HG03196 (cell line): ENCODE measurements at regions not wholly inside any gene's neighbourhood (a gene's known extent, or its start where the extent isn't known, plus 50 kb on each side); places are given as distances from the start of the nearest gene placed in this dataset.

Experiments
- ATAC-seq: cut with Tn5 transposase; IDR thresholded peaks from one replicate; pipeline ENCODE4 v1.9.1; 2021; ENCODE audit not compliant: unreplicated experiment

DNA sequence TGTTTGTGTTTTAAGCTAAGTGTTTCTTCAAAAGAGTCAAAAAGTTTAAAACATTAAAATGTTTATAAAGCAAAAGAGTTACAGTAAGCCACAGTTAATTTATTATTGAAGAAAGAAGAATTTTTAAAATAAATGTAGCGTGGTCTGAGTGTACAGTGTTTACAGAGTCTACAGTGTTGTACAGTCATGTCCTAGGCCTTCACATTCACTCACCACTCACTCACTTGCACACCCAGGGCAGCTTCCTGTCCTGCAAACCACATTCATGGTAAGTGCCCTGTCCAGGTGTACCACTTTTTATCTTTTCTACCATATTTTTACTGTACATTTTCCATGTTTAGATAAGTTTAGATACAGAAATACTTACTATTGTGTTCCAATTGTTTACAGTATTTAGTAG, 239.7 kb upstream of the AGA start:
- ATAC-seq, result no peak

DNA sequence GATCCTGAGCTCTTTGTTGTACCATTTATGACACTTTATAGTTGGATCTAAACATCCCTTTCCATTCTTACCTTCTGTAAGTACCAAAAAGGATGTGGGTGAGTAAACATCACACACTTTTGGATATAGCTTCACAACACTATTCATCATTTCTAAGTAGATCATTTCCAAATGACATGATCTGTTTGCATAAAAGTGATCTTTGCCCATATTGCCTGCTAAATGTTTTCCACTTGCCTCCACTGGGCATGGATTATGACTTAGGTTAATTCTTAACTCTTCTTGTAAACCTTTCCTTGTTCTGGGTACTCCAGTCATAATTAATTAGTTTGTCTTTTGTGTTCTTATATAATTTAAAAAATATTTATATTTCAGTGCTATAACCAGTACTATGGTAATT, 244.9 kb upstream of the AGA start:
- ATAC-seq, result no peak

DNA sequence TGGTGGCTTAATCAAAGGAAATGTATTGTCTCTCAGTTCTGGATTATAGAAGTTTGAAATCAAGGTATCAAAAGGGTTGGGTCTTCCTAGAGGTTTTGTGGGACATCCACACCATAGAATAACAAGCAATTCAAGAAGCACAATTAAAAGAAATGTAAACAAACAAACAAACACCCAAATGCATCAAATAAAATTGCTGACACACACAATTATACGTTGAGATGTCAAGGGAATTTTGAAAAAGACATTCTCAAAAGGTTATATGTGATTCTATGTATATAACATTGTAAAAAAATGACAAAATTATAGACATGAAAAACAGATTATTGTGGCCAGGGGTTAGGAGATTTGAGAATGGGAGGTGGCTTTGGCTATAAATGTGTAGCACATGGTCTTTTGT, 250.7 kb upstream of the AGA start:
- no peak for ATAC-seq

DNA sequence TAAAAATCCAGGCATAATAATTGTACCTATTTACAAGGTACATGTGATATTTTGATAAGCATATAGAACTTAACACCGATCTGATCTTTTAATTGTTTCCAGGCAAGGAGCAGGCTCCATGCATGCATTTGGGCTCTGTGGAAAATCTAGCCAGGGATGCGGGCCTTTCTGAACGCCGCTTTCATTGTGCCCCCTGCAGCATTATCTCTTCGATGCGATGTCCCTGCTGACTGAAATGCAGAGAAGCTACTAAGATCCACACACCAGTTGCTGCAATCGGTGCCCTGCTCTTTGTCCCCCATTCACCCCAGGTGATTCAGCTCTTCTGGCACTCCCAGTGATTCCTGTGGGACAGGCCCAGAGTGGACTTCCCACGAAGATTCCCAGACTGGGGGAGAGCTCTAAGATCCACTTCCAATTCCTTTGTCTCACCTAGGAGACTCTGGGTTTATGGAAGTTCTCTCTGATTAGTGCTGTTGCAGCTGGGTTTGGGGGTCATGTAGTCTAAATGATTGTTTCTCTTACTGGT, 254.3 kb upstream of the AGA start:
- no peak for ATAC-seq

DNA sequence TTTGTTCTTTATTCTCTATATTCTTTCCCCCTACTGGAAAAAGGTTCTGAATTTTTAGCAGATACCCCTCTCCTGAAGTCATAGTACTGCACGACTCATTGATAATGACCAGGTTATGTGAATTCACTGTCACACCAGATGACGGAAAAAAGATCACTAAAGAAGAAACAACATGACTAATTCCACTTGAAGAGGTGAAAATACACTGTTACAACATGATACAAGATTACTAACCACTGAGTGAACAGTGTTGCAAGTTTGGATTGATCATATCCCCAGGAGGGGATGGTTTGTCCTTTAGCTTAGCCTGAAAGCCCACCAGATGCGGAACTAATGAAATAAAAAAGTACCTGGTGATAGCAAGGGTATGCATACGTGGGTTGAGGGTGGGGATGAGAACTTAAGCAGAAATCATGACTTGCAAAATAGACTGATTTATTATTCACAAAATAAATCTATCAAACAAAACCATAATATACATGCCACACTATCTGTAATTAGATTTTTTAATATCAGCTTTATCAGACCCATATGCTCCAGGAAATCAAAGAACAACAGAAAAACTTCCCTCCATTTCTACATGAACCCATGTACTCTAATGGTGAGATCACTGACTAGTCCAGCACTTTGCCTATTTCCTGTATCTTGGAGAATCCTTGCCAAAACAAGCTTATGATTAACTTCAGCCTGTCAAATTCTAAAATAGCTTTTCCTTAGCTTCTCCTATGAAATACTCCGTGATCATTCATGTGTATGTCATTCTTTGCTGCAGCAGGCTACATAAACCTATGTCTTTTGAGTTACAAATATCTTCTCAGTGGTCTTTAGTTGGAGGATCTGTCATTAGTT, 257.4 kb upstream of the AGA start:
- no peak for ATAC-seq

DNA sequence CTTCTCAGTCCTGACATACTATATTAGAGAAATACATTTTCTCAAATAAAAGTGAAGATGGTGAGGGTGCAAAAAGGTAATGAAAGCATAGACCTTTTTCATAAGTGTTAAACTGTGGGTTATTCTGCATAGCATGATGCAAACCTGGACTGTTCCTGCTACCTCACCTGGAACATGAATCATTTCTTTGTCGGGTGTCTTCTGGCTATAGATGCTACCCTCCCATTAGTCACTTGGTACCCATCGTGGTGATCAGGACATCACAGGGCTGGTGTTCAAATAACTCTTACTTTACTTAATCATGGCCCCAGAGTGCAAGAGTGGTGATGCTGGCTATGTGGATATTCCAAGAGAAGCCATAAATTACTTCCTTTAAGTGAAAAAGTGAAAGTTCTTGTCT, 264.7 kb upstream of the AGA start:
- no peak for ATAC-seq

DNA sequence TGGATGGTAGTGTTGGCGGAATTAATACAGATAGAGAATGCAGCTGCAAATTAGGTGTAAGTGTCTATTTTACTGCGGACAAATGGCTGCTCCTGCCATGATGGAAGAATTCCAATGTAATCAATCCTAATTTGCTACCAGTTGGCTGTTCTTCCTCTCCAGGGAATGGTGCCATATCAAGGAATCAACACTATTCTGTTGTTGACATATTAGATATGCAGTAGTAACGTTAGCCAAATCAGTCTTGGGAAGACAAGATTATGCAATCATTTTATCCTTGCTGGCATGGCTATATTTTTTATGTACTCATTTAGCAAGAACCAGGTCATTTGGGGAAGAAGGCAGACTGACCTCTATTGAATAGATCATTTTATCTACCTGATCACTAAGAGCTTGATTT, 271.2 kb upstream of the AGA start:
- ATAC-seq, result no peak

DNA sequence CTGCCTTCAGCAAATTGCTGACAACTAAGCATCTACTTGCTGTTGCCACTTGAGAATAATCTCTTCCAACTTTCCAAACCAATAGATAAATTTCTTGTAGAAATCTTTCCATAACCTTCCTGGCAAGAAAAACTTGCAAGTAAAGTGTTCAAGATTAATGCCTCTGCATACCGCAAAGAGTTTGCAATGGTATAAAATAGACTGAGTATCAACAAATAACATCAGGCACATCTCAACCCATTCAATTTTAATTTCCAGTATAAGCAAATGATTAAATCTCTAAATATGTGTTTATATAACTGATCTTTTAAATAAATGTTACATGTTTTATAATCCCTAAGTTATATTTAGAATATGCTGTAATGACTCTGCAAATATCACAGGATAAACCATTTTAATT, 275.2 kb upstream of the AGA start:
- ATAC-seq, result no peak

DNA sequence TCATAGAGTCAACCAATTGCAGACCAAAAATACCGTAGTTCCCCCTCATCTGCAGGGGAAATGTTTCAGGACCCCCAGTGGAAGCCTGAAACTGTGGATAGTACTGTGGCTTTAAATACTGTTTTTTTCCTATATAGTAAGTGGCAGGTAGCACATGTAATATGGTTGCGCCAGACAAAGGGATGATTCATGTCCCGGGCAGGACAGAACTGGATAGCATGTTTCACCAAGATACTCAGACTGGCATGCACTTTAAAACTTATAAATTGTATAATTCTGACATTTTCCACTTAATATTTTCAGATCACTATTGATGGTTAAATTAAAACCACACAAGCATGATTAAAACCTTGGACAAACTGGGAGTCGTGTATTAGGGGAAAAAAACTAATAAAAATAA, 276.3 kb upstream of the AGA start:
- no peak for ATAC-seq

DNA sequence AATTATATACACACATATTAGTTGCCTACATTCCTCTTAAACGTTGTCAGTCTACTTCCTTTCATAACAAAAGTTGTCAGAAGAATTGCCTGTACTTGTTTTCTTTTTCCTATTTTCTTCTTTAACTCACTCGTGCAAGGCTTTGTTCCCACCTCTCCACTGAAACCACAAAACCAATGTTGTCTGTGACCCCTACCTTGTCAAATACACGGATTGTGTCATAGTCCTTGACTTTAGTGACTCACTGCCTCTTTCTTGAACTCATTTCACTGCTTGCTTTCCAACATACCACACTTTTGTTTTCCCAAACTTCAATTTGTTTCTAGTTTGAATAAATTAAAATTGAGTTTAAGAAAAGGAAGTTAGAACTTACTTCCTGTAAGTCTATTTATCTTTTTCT, 283.9 kb upstream of the AGA start:
- ATAC-seq, result no peak

DNA sequence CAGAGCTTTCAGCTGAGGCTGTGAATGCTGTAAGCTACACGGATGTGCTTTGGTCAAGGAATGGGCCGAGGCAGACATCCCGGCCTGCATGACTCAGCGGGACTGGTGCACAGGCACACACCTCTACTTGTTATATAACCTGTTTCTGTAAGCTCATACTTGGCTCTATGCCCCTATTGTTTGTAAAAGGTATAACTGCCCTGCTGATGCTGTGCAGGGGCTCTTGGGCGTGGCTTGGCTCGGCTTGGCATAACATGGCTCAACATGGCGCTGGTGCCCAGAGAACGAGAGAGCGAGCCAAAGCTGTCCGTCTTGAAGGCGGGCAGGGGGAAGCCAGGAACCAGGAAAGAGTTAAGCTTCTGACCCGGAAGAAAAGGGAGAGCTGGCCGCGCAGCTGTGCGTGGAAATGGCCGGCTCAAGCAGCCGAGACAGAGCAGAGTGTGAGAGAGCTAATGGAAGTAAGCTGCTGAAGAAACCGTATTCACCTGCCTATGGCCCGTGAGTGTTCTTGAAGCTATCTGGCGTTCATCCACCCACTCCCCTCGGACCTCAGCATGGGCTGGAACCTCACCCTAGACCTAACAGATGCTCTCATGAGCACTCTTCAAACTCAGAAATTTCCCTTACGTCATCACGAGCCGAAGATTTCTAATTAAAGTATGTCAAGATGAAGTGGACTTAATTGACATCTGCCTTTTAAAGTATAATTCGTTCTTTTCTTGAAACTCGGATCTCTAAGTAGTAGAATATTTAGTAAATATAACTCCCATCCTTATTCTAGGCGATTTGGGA, 286.3 kb upstream of the AGA start:
- no peak for ATAC-seq

DNA sequence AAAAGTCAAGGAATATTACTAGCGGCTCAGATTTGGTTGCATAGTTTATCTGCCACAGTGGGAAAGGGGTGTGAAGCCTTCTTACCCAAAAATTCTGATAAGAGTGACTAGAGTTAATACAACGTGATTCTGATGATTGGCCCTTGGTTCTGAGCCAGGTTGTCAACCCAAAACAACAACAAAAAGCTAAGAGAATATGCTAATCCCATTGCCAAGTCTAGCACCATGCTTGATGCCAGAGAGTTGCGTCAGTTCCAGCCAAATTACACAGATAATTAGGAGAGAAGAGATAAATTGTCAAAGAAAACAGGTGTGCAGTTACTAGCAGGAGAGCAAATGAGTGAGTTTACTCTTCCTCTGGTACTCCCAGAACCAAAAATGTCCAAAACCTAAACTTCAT, 287.4 kb upstream of the AGA start:
- ATAC-seq, result no peak

DNA sequence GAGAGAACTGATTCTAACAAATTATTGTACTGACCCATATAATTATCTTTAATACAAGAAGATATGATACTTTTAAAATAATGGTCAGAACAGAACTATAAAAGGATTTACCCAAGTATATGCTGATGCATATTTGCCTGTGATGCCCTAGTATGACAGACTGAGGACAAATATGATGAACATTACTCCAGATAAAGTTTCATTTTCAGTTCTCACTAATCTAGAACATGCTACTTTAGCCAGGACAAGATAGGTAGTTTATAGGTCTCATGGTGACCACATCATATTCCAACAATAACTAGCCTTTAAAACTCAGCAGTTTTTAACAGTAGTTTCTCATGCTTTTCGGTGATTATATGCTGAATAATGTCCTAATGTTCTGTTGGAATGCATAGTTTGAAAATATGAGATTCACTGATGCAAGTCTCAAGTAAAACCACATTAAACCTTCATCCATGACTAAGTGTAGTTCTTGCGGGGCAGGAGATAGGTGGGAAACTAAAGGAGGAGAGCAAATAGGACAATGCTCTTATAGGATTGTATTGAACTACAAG, 295.2 kb upstream of the AGA start:
- no peak for ATAC-seq

DNA sequence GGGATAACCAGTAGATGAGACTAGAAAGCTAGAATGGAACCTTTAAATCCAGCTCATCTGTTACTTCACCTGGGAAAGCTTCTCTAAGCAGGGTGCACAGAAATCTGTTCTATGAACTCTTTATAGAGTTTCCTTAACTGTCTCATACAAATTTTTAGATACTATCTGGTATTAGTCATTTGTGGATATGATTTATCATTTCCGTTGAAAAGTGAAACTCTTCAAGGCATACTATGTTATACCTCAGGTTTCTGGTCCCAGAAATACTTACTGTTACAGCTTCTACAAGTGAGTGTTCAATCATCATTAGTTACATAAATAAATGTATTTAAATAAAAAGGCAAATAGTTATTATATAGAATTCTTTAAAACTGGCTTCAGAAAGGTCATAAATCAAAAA, 298.3 kb upstream of the AGA start:
- ATAC-seq, result no peak

DNA sequence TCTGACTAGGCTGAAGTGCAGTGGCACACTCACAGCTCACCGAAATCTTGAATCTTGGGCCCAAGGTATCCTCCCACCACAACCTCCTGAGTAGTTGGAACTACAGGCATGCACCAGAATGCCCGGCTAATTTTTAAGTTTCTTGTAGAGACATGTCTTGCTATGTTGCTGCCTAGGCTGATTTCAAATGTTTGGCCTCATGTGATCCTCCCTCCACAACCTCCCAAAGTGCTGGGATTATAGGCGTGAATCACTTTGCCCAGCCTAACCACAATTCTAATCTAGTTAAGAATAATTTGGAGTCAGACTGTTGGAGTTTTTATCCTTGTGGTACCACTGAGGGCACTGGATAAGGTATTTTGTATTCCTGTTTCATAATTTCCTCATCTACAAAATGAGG, 317.5 kb upstream of the AGA start:
- no peak for ATAC-seq

DNA sequence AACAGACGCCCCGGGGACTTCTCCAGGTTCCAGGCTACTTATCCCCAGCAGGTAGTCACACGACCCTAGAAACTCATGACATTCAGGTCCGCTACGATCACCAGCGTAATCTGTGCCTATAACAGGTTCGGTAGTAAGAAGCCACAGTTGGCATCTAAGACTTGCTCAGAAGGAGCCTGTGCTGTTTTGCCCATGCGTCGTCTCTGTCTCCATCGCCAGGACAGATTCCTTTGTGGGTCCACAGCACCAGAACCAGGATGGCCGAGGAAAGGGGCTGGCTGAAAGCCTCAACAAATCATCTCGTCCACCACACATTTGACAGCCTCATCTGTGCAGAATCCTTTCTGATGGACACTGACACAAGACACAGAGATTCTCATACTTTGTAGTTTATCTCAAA, 319.5 kb upstream of the AGA start:
- no peak for ATAC-seq

DNA sequence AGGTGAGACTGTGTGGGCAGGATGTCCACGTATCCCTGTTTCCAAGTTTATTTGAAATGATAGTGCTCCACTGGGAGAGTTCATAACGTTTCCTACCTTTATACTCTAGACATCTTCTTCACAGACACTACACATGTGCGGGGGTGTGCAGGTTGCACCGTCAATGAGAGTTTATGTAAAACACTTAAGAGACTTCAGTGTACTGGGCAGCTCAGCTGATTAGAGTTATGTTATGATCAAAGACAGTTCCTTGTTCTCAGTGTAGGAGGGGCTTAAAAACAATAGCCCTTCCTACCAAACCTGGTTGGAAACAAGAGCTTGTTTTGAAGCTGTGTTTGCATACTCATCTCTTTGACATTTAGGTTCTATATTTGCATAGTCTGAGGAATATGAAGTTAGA, 326.9 kb upstream of the AGA start:
- ATAC-seq, result no peak

DNA sequence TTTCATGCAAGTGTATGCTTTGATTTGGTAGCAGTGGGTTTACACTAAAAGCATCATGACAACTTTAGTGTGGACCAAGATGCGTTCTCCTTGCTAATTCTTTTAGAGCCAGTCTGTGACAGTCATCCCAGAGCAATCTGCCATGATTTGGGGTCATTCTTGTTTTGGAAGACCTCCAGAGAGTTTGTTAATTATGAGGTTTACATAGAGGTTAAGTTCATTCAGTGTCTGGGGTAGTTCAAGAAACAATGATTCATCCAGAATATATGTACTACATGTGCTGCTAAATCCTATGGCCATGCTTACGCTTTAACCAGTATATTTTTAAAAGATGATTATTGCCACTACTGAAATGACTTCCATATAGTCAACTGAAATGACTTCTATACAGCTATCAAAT, 328.5 kb upstream of the AGA start:
- ATAC-seq, result no peak

DNA sequence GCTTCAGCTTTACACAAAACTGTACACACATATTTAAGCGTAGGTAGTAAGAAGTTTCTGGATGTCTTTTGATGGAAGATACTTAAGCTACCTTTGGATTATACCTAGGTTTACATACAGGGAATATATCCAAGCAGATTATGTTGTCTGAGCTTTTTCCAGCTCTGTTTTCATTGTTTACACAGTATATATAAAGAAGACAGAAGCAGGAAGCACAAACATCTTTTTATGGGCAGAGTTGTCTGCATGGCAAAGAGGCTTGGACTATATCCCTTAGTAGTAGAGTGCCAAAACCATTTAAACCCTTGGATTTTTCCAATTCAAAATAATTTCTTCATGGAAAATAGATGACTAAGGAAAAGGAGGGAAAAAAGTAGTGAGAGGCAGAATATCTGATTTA, 329.4 kb upstream of the AGA start:
- no peak for ATAC-seq

DNA sequence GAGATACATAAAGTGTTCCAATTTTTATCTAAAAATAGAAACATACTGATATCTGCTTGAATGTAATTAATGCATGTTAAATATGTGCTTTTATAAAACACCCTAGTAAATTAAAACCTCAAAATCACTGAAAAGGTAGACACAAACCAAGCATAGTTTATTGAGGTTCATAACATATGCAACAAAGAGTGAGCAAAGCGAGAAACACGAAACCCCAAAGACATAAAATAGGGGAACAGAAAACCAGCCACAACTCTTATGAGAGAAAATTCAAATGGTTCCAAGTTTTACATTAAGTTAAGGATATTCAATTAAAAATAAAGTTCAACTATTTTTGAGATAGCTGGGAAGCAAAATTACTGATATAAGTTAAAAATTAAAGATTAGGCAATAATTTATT, 336.4 kb upstream of the AGA start:
- no peak for ATAC-seq

DNA sequence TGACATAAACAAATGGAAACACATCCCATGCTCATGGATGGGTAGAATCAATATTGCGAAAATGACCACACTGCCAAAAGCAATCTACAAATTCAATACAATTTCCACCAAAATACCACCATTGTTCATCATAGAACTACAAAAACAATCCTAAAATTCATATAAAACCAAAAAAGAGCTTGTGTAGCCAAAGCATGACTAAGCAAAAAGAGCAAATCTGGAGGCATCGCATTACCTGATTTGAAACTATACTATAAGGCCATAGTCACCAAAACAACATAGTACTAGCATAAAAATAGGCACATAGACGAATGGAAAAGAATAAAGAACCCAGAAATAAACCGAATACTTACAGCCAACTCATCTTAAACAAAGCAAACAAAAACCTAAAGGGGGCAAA, 342.8 kb upstream of the AGA start:
- ATAC-seq, result no peak

DNA sequence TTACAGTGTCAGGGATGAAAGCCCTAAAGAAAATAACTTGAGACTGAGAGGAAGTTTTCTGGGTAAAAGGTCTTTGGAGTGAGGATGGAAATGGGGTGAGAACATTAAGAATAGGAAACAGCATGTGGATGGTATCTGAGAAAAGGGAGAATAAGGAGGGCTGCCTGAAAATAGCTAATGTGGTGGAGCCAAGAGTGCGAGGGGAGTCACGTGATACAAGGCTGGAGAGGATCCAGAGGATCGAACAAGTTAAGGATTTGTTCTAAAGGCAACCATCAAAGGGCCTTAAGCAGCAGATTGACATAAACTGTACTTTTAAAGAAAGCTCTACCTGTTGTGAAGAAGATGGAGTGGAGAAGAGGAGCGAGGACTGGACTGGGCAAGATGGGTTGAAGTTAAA, 347.4 kb upstream of the AGA start:
- no peak for ATAC-seq
